Hippocampal formation (tissue), 2 donors: ENCODE measurements at regions not wholly inside any gene's neighbourhood (a gene's known extent, or its start where the extent isn't known, plus 50 kb on each side); places are given as distances from the start of the nearest gene placed in this dataset.
A peak's percentile ranks its signal among the peaks of the same experiment; 100 is the strongest.

Experiments used
- DNase-seq, 2 donors: peaks; one replicate each; lab custom pipeline; 2025; lab: John Stamatoyannopoulos, UW

GRCh38 chr3:117302428-117302827 is 592.8 kb downstream of the TUSC7 start:
- no peak for DNase-seq

- DNase-seq, result no peak
These were observed 593.9 kb downstream of the TUSC7 start for GRCh38 chr3:117303443-117303842.

GRCh38 chr3:117304681-117305080 is 595.1 kb downstream of the TUSC7 start:
- DNase-seq, result no peak

- peak; percentile 10 to 21 for DNase-seq
These were observed 596.1 kb downstream of the TUSC7 start for GRCh38 chr3:117305681-117306080.

GRCh38 chr3:117306299-117306698 is 596.7 kb downstream of the TUSC7 start:
- no peak for DNase-seq

GRCh38 chr3:117308353-117308752 is 598.8 kb downstream of the TUSC7 start:
- DNase-seq, result no peak

GRCh38 chr3:117308756-117309155 is 599.2 kb downstream of the TUSC7 start:
- DNase-seq, result no peak

GRCh38 chr3:117310536-117310935 is 601.0 kb downstream of the TUSC7 start:
- DNase-seq, result no peak

- no peak for DNase-seq
These were observed 605.0 kb downstream of the TUSC7 start for GRCh38 chr3:117314441-117315150.

GRCh38 chr3:117322866-117323265 is 613.3 kb downstream of the TUSC7 start:
- DNase-seq, result no peak

- no peak for DNase-seq
These were observed 637.3 kb downstream of the TUSC7 start for GRCh38 chr3:117346901-117347300.

GRCh38 chr3:117348884-117349283 is 639.3 kb downstream of the TUSC7 start:
- no peak for DNase-seq

- no peak for DNase-seq
These were observed 640.0 kb downstream of the TUSC7 start for GRCh38 chr3:117349566-117349965.

GRCh38 chr3:117350371-117350770 is 640.8 kb downstream of the TUSC7 start:
- DNase-seq, result peak in 1 of 2 donors; percentile 32

GRCh38 chr3:117355566-117355965 is 646.0 kb downstream of the TUSC7 start:
- DNase-seq, result peak in 1 of 2 donors; percentile 55

- no peak for DNase-seq
These were observed 646.6 kb downstream of the TUSC7 start for GRCh38 chr3:117356091-117356705.

GRCh38 chr3:117358717-117359314 is 649.2 kb downstream of the TUSC7 start:
- no peak for DNase-seq

- DNase-seq, result no peak
These were observed 657.0 kb downstream of the TUSC7 start for GRCh38 chr3:117366574-117366973.

GRCh38 chr3:117367861-117368260 is 658.3 kb downstream of the TUSC7 start:
- no peak for DNase-seq

GRCh38 chr3:117380631-117381030 is 671.1 kb downstream of the TUSC7 start:
- DNase-seq, result no peak

- DNase-seq, result no peak
These were observed 683.5 kb downstream of the TUSC7 start for GRCh38 chr3:117393119-117393518.

GRCh38 chr3:117398141-117398899 is 688.7 kb downstream of the TUSC7 start:
- DNase-seq, result peak; percentile 72 to 93
